ENCODE measurements at regions not wholly inside any gene's neighbourhood (a gene's known extent, or its start where the extent isn't known, plus 50 kb on each side); places are given as distances from the start of the nearest gene placed in this dataset.

GRCh38 chrX:112967341-112967740, 126.7 kb upstream of the AMOT start:
- H3K27ac ChIP-seq: no peak overlapping the region
- 43 to 92% (median 73%) methylated on average over 1 of the region's 1 CpG for WGBS, 5 donors
- H3K36me3 ChIP-seq: no peaks in the 10 kb centered on the region
- no peak overlapping the region for H3K4me3 ChIP-seq
- TF ChIP-seq POLR2AphosphoS5 (IDR thresholded peaks at IDR 0.05): no peak
- TF ChIP-seq CTCF (IDR thresholded peaks at IDR 0.05 in 8 of 11, conservative IDR thresholded peaks at IDR 0.05 in 3 of 11): no peak
- intact Hi-C loops (cut with DNase I; ENCODE audit: low total_unique reads): no loop called here
- no peak for DNase-seq
- H3K27me3 ChIP-seq (replicated peaks in 1 of 7): no peaks in the 10 kb centered on the region
- H3K4me1 ChIP-seq: no peaks in the 10 kb centered on the region
- H3K9me3 ChIP-seq: no peaks in the 10 kb centered on the region

DNA sequence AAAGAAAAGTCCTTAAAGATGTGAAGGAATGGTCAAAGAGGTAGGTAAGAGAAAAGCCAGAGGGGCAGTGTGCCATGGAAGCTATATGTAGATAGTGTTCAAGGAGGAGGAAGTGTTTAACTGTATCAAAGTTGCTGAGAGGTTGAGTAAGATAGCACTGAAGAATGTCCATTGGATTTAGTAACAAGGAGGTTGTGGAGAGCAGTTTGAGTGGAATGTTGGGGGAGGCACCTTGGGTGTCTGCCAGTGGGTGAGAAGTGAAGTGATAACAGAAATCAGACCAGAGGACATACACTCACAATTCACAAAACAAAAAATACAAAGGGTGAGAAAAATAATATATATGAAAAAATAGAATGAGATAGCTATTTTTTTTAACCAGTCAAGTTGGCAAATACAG, 121.3 kb upstream of the AMOT start:
- Histone ChIP-seq H3K4me3 (no peak overlapping the region), H3K27ac (no peak overlapping the region), H3K4me1 (no peaks in the 10 kb centered on the region), H3K36me3 (no peaks in the 10 kb centered on the region), H3K9me3 (no peaks in the 10 kb centered on the region), H3K27me3 (replicated peaks in 1 of 7) (no peaks in the 10 kb centered on the region)
- intact Hi-C loops (cut with DNase I; ENCODE audit: low total_unique reads): no loop called here
- no peak for TF ChIP-seq CTCF (IDR thresholded peaks at IDR 0.05 in 8 of 11, conservative IDR thresholded peaks at IDR 0.05 in 3 of 11)
- no peak for TF ChIP-seq POLR2A (IDR thresholded peaks at IDR 0.05)
- no peak for TF ChIP-seq POLR2AphosphoS5 (IDR thresholded peaks at IDR 0.05)
- DNase-seq: no peak

- H3K4me1 ChIP-seq: no peaks in the 10 kb centered on the region
- WGBS, 5 donors: 75 to 86% (median 78%) methylated on average over 2 of the region's 2 CpGs
- no peak for TF ChIP-seq POLR2A (IDR thresholded peaks at IDR 0.05)
- no peak for TF ChIP-seq CTCF (IDR thresholded peaks at IDR 0.05 in 8 of 11, conservative IDR thresholded peaks at IDR 0.05 in 3 of 11)
- no peak for TF ChIP-seq POLR2AphosphoS5 (IDR thresholded peaks at IDR 0.05)
- no peak overlapping the region for H3K4me3 ChIP-seq
- no peak overlapping the region for H3K27ac ChIP-seq
- H3K9me3 ChIP-seq: no peaks in the 10 kb centered on the region
- peaks cover 0 to 4% (median 0%) of the 10 kb centered on the region in 7 donors for H3K27me3 ChIP-seq (replicated peaks in 1 of 7)
- H3K36me3 ChIP-seq: no peaks in the 10 kb centered on the region
- DNase-seq: no peak
- intact Hi-C loops (cut with DNase I; ENCODE audit: low total_unique reads): no loop called here
These were observed 107.5 kb upstream of the AMOT start for GRCh38 chrX:112947981-112948615.

GRCh38 chrX:112946227-112946626, 105.6 kb upstream of the AMOT start:
- H3K4me3 ChIP-seq: no peak overlapping the region
- intact Hi-C loops (cut with DNase I; ENCODE audit: low total_unique reads): no loop called here
- no peaks in the 10 kb centered on the region for H3K4me1 ChIP-seq
- DNase-seq: no peak
- WGBS, 5 donors: 65 to 89% (median 79%) methylated on average over 1 of the region's 1 CpG
- no peaks in the 10 kb centered on the region for H3K36me3 ChIP-seq
- H3K27me3 ChIP-seq (replicated peaks in 1 of 7): no peaks in the 10 kb centered on the region
- no peak overlapping the region for H3K27ac ChIP-seq
- no peak for TF ChIP-seq POLR2AphosphoS5 (IDR thresholded peaks at IDR 0.05)
- TF ChIP-seq POLR2A (IDR thresholded peaks at IDR 0.05): no peak
- TF ChIP-seq CTCF (IDR thresholded peaks at IDR 0.05 in 8 of 11, conservative IDR thresholded peaks at IDR 0.05 in 3 of 11): no peak
- H3K9me3 ChIP-seq: no peaks in the 10 kb centered on the region
